ENCODE measurements at regions not wholly inside any gene's neighbourhood (a gene's known extent, or its start where the extent isn't known, plus 50 kb on each side); places are given as distances from the start of the nearest gene placed in this dataset.

GRCh38 chr1:61570191-61570590 is 154.8 kb downstream of the TM2D1 start:
- Mint-ChIP-seq H3K27me3 (ENCODE audit: low read depth) (no peaks in the 10 kb centered on the region), H3K36me3 (ENCODE audit: low read depth) (peaks cover 8% of the 10 kb centered on the region), H3K9me3 (ENCODE audit: low read depth) (peaks cover 9% of the 10 kb centered on the region), H3K4me1 (ENCODE audit: low read depth) (no peaks in the 10 kb centered on the region), H3K4me3 (ENCODE audit: unreplicated experiment) (no peak overlapping the region), H3K27ac (ENCODE audit: unreplicated experiment) (no peak overlapping the region)
- DNase-seq (ENCODE audit: low spot score), result no peak
- TF ChIP-seq CTCF (IDR thresholded peaks at IDR 0.05), result no peak

GRCh38 chr1:61569303-61569621 is 155.7 kb downstream of the TM2D1 start:
- Mint-ChIP-seq H3K36me3 (ENCODE audit: low read depth) (peaks cover 9% of the 10 kb centered on the region), H3K4me1 (ENCODE audit: low read depth) (no peaks in the 10 kb centered on the region)
- no peak for TF ChIP-seq CTCF (IDR thresholded peaks at IDR 0.05)

GRCh38 chr1:61568460-61569302 is 156.3 kb downstream of the TM2D1 start:
- no peaks in the 10 kb centered on the region for H3K4me1 Mint-ChIP-seq (ENCODE audit: low read depth)

More at GRCh38 chr1:61569303-61569621, 155.7 kb downstream of the TM2D1 start:
- Mint-ChIP-seq H3K4me3 (ENCODE audit: unreplicated experiment) (no peak overlapping the region), H3K9me3 (ENCODE audit: low read depth) (peaks cover 11% of the 10 kb centered on the region), H3K27ac (ENCODE audit: unreplicated experiment) (no peak overlapping the region), H3K27me3 (ENCODE audit: low read depth) (no peaks in the 10 kb centered on the region)
- DNase-seq (ENCODE audit: low spot score), result no peak

GRCh38 chr1:61566177-61566576 is 158.8 kb downstream of the TM2D1 start:
- Mint-ChIP-seq H3K27ac (ENCODE audit: unreplicated experiment) (no peak overlapping the region), H3K9me3 (ENCODE audit: low read depth) (peaks cover 11% of the 10 kb centered on the region), H3K36me3 (ENCODE audit: low read depth) (peaks cover 9% of the 10 kb centered on the region), H3K4me1 (ENCODE audit: low read depth) (no peaks in the 10 kb centered on the region), H3K4me3 (ENCODE audit: unreplicated experiment) (no peak overlapping the region), H3K27me3 (ENCODE audit: low read depth) (no peaks in the 10 kb centered on the region)
- no peak for DNase-seq (ENCODE audit: low spot score)
- no peak for TF ChIP-seq CTCF (IDR thresholded peaks at IDR 0.05)

More at GRCh38 chr1:61568460-61569302, 156.3 kb downstream of the TM2D1 start:
- Mint-ChIP-seq H3K36me3 (ENCODE audit: low read depth) (peaks cover 9% of the 10 kb centered on the region), H3K9me3 (ENCODE audit: low read depth) (peaks cover 11% of the 10 kb centered on the region), H3K27me3 (ENCODE audit: low read depth) (no peaks in the 10 kb centered on the region), H3K27ac (ENCODE audit: unreplicated experiment) (no peak overlapping the region), H3K4me3 (ENCODE audit: unreplicated experiment) (no peak overlapping the region)
- no peak for TF ChIP-seq CTCF (IDR thresholded peaks at IDR 0.05)
- no peak for DNase-seq (ENCODE audit: low spot score)

- no peaks in the 10 kb centered on the region for H3K4me1 Mint-ChIP-seq (ENCODE audit: low read depth)
- H3K27me3 Mint-ChIP-seq (ENCODE audit: low read depth), result no peaks in the 10 kb centered on the region
- H3K4me3 Mint-ChIP-seq (ENCODE audit: unreplicated experiment), result no peak overlapping the region
- H3K9me3 Mint-ChIP-seq (ENCODE audit: low read depth), result peaks cover 11% of the 10 kb centered on the region
- DNase-seq (ENCODE audit: low spot score), result no peak
- H3K27ac Mint-ChIP-seq (ENCODE audit: unreplicated experiment), result no peak overlapping the region
- TF ChIP-seq CTCF (IDR thresholded peaks at IDR 0.05), result no peak
- peaks cover 9% of the 10 kb centered on the region for H3K36me3 Mint-ChIP-seq (ENCODE audit: low read depth)
Observed at GRCh38 chr1:61563611-61564010, 161.3 kb downstream of the TM2D1 start.
